DND-41 (cell line): ENCODE measurements at regions not wholly inside any gene's neighbourhood (a gene's known extent, or its start where the extent isn't known, plus 50 kb on each side); places are given as distances from the start of the nearest gene placed in this dataset.

Experiments used
- EZH2 ChIP-seq: IDR thresholded peaks from 3 replicates; pipeline ENCODE4 v1.6.1; 2012; ENCODE audit warnings: borderline replicate concordance, low read depth, mild to moderate bottlenecking, moderate library complexity, low read length, inconsistent platforms; ENCODE audit not compliant: severe bottlenecking
- TF ChIP-seq, protein P1 (sequence below): IDR thresholded peaks from 2 replicates; pipeline ENCODE4 v1.5.1; 2012; ENCODE audit warnings: borderline replicate concordance, low read length, moderate library complexity, mild to moderate bottlenecking; ENCODE audit not compliant: poor library complexity, severe bottlenecking; ENCODE audit errors: extremely low read depth

DNA sequence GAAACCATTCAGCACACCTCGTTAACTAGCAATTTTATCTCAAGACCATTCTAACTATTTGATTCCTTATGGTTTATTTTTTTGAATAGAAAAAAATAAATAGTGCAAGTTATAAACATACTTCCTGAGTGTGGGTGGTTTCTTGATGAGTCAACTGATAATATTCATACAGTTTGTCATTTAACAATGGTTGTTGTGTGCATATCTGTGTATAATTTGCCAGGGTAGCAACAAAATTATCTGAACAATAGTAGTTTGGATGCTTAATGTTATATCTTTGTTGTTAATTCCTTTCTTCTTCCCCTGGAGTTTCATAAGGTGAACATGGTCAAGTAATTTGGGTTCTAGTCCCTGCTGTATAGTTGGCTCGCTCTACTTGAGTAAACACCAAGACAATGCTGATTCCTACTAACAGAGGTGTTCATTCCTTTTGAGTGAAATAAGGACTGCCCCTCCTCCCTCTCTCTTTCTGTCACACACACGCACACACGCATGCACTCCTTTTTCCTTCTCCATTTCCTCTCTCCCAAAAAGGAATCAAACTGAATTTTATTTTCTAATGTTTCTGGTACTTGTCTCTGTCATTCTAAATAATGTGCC lies 938.1 kb upstream of the EPHA7 start:
- TF ChIP-seq, protein P1, sequence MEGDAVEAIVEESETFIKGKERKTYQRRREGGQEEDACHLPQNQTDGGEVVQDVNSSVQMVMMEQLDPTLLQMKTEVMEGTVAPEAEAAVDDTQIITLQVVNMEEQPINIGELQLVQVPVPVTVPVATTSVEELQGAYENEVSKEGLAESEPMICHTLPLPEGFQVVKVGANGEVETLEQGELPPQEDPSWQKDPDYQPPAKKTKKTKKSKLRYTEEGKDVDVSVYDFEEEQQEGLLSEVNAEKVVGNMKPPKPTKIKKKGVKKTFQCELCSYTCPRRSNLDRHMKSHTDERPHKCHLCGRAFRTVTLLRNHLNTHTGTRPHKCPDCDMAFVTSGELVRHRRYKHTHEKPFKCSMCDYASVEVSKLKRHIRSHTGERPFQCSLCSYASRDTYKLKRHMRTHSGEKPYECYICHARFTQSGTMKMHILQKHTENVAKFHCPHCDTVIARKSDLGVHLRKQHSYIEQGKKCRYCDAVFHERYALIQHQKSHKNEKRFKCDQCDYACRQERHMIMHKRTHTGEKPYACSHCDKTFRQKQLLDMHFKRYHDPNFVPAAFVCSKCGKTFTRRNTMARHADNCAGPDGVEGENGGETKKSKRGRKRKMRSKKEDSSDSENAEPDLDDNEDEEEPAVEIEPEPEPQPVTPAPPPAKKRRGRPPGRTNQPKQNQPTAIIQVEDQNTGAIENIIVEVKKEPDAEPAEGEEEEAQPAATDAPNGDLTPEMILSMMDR = no peak
- TF ChIP-seq EZH2 = no peak
